RWPE1 (cell line): ENCODE measurements at regions not wholly inside any gene's neighbourhood (a gene's known extent, or its start where the extent isn't known, plus 50 kb on each side); places are given as distances from the start of the nearest gene placed in this dataset.
"Not testable (repeated sequence)": the region's sequence is repeated elsewhere in the genome, so short reads cannot be mapped to it uniquely, and the experiment has no call there.

ENCODE experiments used
- CTCF ChIA-PET: fragments of 350-600 bp; sonication (Branson Sonifier 250); formaldehyde crosslinking; extraction: SDS; loops from one replicate; lab custom pipeline; 2021; lab: Yijun Ruan, JAX
- POLR2A ChIA-PET: fragments of 400-600 bp; formaldehyde crosslinking; extraction: SDS; loops from one replicate; lab custom pipeline; 2020; ENCODE audit warnings: antibody characterized with exemption; ENCODE audit not compliant: low non-redundant PET; lab: Yijun Ruan, JAX
- DNase-seq: peaks from one replicate; pipeline ENCODE4 v3.0.0; 2012; ENCODE audit warnings: low spot score
- H3K27ac ChIP-seq: fragments of 450-650 bp; 2 replicates; pipeline ENCODE4 v1.5.1; 2017
- CTCF ChIP-seq: fragments of 450-650 bp; conservative IDR thresholded peaks from 2 replicates; pipeline ENCODE4 v1.5.1; 2017; ENCODE audit warnings: low read depth, mild to moderate bottlenecking

- H3K27ac ChIP-seq, result no peak overlapping the region
- DNase-seq, result no peak
- ChIA-PET POLR2A (no interaction called here), CTCF (interaction anchor here (0.8 kb wide), 1 partner anchor 145 kb away, joined by 4 read pairs; no protein-coding TSS in a partner anchor)
- no peak for TF ChIP-seq CTCF
These were observed 102.0 kb upstream of the BNIP2 start for GRCh38 chr15:59791079-59791478.

GRCh38 chr15:59786466-59786865 lies 97.3 kb upstream of the BNIP2 start:
- DNase-seq, POLR2A ChIA-PET, CTCF ChIA-PET, H3K27ac ChIP-seq: not testable (repeated sequence)

- CTCF ChIA-PET, H3K27ac ChIP-seq, POLR2A ChIA-PET, DNase-seq: not testable (repeated sequence)
These were observed 96.9 kb upstream of the BNIP2 start for GRCh38 chr15:59785981-59786380.

GRCh38 chr15:59783774-59784520 lies 94.8 kb upstream of the BNIP2 start:
- POLR2A ChIA-PET, DNase-seq, H3K27ac ChIP-seq, CTCF ChIA-PET: not testable (repeated sequence)

GRCh38 chr15:59779110-59779509 lies 90.0 kb upstream of the BNIP2 start:
- ChIA-PET CTCF (interaction anchor here (0.6 kb wide), 1 partner anchor 50 kb away, joined by 7 read pairs; no protein-coding TSS in a partner anchor), POLR2A (no interaction called here)
- DNase-seq, result no peak
- TF ChIP-seq CTCF, result no peak
- no peak overlapping the region for H3K27ac ChIP-seq

GRCh38 chr15:59764775-59765174 lies 75.7 kb upstream of the BNIP2 start:
- ChIA-PET POLR2A (no interaction called here), CTCF (interaction anchor here (0.9 kb wide), 1 partner anchor 23 kb away, joined by 3 read pairs; no protein-coding TSS in a partner anchor)
- no peak overlapping the region for H3K27ac ChIP-seq
- TF ChIP-seq CTCF, result no peak
- DNase-seq, result no peak

GRCh38 chr15:59762558-59762957 lies 73.4 kb upstream of the BNIP2 start:
- peak; percentile 13 for DNase-seq
- POLR2A ChIA-PET, result no interaction called here
- no peak for TF ChIP-seq CTCF
- CTCF ChIA-PET, result no interaction called here
- H3K27ac ChIP-seq, result no peak overlapping the region

GRCh38 chr15:59760256-59760655 lies 71.1 kb upstream of the BNIP2 start:
- H3K27ac ChIP-seq, POLR2A ChIA-PET, DNase-seq: not testable (repeated sequence)
- CTCF ChIA-PET, result interaction anchor here (0.6 to 1.0 kb wide), 3 partner anchors 18 to 1050 kb away, joined by 3 read pairs; no protein-coding TSS in a partner anchor
